Memory B cell (primary cell): ENCODE measurements at regions not wholly inside any gene's neighbourhood (a gene's known extent, or its start where the extent isn't known, plus 50 kb on each side); places are given as distances from the start of the nearest gene placed in this dataset.

Source experiments
- ATAC-seq: fragments of 150-1000 bp; cut with Tn5 transposase; 2 replicates; pipeline ENCODE4 v1.10.0; 2021; ENCODE audit warnings: low read depth, mild to moderate bottlenecking, moderate library complexity
- DNase-seq, 2 donors: peaks; one replicate each; pipeline ENCODE4 v3.0.0; 2022; ENCODE audit warnings: low spot score in 2 of 2
- H3K27ac Mint-ChIP-seq: one replicate; pipeline ENCODE4 v1.8.0; 2022; ENCODE audit warnings: mild to moderate bottlenecking, moderate library complexity, mixed read lengths
- H3K27me3 Mint-ChIP-seq: one replicate; pipeline ENCODE4 v1.8.0; 2022; ENCODE audit warnings: mixed read lengths
- H3K36me3 Mint-ChIP-seq: one replicate; pipeline ENCODE4 v1.8.0; 2022; ENCODE audit warnings: mild to moderate bottlenecking, mixed read lengths
- H3K4me1 Mint-ChIP-seq: one replicate; pipeline ENCODE4 v1.8.0; 2022; ENCODE audit warnings: mixed read lengths
- H3K4me3 Mint-ChIP-seq: one replicate; pipeline ENCODE4 v1.8.0; 2022; ENCODE audit warnings: mild to moderate bottlenecking, moderate library complexity, mixed read lengths
- H3K9me3 Mint-ChIP-seq: one replicate; pipeline ENCODE4 v1.8.0; 2022; ENCODE audit warnings: mixed read lengths

DNA sequence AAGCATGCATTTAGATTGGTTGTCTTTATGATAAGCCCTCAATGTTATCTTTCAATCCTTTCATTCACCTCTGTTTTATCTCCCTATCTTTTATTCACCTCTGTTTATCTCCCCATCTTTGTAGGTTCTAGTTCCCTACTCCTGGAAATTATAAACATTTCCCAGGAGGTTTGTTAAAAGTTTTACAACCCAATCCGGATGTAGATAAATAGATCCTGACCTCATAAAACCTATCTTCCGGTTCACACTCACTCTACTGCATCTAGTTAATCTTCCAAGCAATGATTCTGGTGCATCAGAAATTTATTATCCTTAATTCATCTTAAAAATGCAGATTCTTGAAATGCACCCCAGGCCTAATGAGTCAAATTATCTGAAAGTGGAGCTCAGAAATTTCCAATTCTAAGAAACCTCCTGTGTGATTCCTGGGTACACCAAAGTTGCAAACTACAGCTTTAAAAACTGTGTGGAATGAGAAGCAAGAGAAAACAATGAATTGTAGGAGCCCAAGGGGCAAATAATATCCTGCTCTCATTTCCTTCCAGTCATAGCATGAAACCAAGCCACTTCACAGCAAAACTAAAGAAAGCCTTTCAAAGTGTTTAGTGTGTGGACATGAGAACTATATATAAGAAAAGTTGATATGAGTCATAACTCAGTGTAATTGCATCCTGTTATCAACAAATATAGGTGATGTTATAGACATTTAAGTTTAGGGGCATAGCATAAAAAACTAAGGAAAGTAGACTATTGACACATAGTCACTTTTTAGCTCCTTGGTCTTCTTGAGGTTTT, 51.1 kb upstream of the UGT8 start:
- H3K27me3 Mint-ChIP-seq = no peaks in the 10 kb centered on the region
- H3K4me3 Mint-ChIP-seq = no peak overlapping the region
- peaks cover 5% of the 10 kb centered on the region for H3K9me3 Mint-ChIP-seq
- no peak overlapping the region for H3K27ac Mint-ChIP-seq
- H3K4me1 Mint-ChIP-seq = no peaks in the 10 kb centered on the region
- DNase-seq = no peak
- no peak for ATAC-seq
- peaks cover 2% of the 10 kb centered on the region for H3K36me3 Mint-ChIP-seq
